ENCODE measurements at regions not wholly inside any gene's neighbourhood (a gene's known extent, or its start where the extent isn't known, plus 50 kb on each side); places are given as distances from the start of the nearest gene placed in this dataset.

DNA sequence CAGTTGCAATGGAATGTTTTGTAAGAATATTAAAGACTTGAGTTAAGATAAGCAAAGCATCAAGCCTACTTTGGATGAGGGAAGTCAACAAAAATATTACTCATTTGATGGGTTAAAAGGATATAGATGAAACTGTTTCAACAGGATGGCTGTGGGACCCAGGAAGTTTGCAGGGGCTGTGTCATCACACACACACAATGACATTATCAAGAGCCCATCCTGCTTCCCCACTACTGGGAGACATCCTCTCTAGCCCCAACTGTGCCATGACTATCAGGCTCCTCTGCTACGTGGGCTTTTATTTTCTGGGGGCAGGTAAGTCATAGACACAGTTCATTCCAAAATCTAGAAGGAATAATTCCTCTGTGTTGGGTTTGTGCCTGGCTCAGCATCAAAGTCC is 78.8 kb upstream of the PRSS1 start:
- H4K20me1 ChIP-seq (ENCODE audit: insufficient read depth): no peaks in the 10 kb centered on the region
- BruUV-seq (replicated peaks): no TSS peak
- CTCF ChIA-PET: interaction anchor here (0.6 to 2.6 kb wide), 2 partner anchors 14 to 112 kb away, joined by 3 to 17 read pairs; no protein-coding TSS in a partner anchor
- no peaks in the 10 kb centered on the region for H3K79me2 ChIP-seq (ENCODE audit: insufficient read depth, low read length)
- POLR2A ChIA-PET: no interaction called here
- H3K27me3 ChIP-seq (ENCODE audit: insufficient read depth, low read length): no peaks in the 10 kb centered on the region
- no peaks in the 10 kb centered on the region for H3K9me3 ChIP-seq (ENCODE audit: control insufficient read depth in 1 of 2, insufficient read depth in 1 of 2, low read depth in 1 of 2, low read length in 2 of 2)
- RAD21 ChIA-PET (ENCODE audit: low non-redundant PET in 1 of 2, low total read pairs in 2 of 2, uncharacterized antibody in 2 of 2, unreplicated experiment in 2 of 2): no interaction called here
- no peak overlapping the region for H3K27ac ChIP-seq (ENCODE audit: low read depth, low read length)
- no peak overlapping the region for H2AFZ ChIP-seq (ENCODE audit: low read depth, low read length, poor library complexity, severe bottlenecking)
- H3K9ac ChIP-seq (ENCODE audit: low read length): no peak overlapping the region
- TF ChIP-seq, protein P1, sequence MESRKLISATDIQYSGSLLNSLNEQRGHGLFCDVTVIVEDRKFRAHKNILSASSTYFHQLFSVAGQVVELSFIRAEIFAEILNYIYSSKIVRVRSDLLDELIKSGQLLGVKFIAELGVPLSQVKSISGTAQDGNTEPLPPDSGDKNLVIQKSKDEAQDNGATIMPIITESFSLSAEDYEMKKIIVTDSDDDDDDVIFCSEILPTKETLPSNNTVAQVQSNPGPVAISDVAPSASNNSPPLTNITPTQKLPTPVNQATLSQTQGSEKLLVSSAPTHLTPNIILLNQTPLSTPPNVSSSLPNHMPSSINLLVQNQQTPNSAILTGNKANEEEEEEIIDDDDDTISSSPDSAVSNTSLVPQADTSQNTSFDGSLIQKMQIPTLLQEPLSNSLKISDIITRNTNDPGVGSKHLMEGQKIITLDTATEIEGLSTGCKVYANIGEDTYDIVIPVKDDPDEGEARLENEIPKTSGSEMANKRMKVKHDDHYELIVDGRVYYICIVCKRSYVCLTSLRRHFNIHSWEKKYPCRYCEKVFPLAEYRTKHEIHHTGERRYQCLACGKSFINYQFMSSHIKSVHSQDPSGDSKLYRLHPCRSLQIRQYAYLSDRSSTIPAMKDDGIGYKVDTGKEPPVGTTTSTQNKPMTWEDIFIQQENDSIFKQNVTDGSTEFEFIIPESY (IDR thresholded peaks at IDR 0.05; ENCODE audit: extremely low read depth, insufficient replicate concordance, low read length): no peak
- TF ChIP-seq, protein P2, sequence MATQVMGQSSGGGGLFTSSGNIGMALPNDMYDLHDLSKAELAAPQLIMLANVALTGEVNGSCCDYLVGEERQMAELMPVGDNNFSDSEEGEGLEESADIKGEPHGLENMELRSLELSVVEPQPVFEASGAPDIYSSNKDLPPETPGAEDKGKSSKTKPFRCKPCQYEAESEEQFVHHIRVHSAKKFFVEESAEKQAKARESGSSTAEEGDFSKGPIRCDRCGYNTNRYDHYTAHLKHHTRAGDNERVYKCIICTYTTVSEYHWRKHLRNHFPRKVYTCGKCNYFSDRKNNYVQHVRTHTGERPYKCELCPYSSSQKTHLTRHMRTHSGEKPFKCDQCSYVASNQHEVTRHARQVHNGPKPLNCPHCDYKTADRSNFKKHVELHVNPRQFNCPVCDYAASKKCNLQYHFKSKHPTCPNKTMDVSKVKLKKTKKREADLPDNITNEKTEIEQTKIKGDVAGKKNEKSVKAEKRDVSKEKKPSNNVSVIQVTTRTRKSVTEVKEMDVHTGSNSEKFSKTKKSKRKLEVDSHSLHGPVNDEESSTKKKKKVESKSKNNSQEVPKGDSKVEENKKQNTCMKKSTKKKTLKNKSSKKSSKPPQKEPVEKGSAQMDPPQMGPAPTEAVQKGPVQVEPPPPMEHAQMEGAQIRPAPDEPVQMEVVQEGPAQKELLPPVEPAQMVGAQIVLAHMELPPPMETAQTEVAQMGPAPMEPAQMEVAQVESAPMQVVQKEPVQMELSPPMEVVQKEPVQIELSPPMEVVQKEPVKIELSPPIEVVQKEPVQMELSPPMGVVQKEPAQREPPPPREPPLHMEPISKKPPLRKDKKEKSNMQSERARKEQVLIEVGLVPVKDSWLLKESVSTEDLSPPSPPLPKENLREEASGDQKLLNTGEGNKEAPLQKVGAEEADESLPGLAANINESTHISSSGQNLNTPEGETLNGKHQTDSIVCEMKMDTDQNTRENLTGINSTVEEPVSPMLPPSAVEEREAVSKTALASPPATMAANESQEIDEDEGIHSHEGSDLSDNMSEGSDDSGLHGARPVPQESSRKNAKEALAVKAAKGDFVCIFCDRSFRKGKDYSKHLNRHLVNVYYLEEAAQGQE (IDR thresholded peaks at IDR 0.05; ENCODE audit: low read depth): no peak
- TF ChIP-seq EGR1 (IDR thresholded peaks at IDR 0.05; ENCODE audit: low read depth): no peak
- no peak for TF ChIP-seq SRF (IDR thresholded peaks at IDR 0.05; ENCODE audit: low read depth)
- TF ChIP-seq FOSL1 (IDR thresholded peaks at IDR 0.05; ENCODE audit: low read depth): no peak
- TF ChIP-seq POLR2A (IDR thresholded peaks at IDR 0.05; ENCODE audit: borderline replicate concordance, extremely low read depth, insufficient read depth, insufficient read length): no peak
- no peak for TF ChIP-seq EZH2 (IDR thresholded peaks at IDR 0.05)
- TF ChIP-seq SIN3A (IDR thresholded peaks at IDR 0.05; ENCODE audit: low read depth): no peak
- TF ChIP-seq, protein P3, sequence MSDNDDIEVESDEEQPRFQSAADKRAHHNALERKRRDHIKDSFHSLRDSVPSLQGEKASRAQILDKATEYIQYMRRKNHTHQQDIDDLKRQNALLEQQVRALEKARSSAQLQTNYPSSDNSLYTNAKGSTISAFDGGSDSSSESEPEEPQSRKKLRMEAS (IDR thresholded peaks at IDR 0.05): no peak
- no peak for TF ChIP-seq ZNF274 (IDR thresholded peaks at IDR 0.05; ENCODE audit: low read depth, low read length)
- TF ChIP-seq RAD21 (IDR thresholded peaks at IDR 0.05; ENCODE audit: low read depth): no peak
- TF ChIP-seq CEBPB (IDR thresholded peaks at IDR 0.05; ENCODE audit: low read depth): no peak
- TF ChIP-seq ZFX (IDR thresholded peaks at IDR 0.05): no peak
- TF ChIP-seq, protein P4, sequence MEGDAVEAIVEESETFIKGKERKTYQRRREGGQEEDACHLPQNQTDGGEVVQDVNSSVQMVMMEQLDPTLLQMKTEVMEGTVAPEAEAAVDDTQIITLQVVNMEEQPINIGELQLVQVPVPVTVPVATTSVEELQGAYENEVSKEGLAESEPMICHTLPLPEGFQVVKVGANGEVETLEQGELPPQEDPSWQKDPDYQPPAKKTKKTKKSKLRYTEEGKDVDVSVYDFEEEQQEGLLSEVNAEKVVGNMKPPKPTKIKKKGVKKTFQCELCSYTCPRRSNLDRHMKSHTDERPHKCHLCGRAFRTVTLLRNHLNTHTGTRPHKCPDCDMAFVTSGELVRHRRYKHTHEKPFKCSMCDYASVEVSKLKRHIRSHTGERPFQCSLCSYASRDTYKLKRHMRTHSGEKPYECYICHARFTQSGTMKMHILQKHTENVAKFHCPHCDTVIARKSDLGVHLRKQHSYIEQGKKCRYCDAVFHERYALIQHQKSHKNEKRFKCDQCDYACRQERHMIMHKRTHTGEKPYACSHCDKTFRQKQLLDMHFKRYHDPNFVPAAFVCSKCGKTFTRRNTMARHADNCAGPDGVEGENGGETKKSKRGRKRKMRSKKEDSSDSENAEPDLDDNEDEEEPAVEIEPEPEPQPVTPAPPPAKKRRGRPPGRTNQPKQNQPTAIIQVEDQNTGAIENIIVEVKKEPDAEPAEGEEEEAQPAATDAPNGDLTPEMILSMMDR (IDR thresholded peaks at IDR 0.05 in 2 of 3, conservative IDR thresholded peaks at IDR 0.05 in 1 of 3; ENCODE audit: borderline replicate concordance in 1 of 3, insufficient read depth in 1 of 3, low read depth in 2 of 3, low read length in 2 of 3): no peak
- no peak for TF ChIP-seq YY1 (IDR thresholded peaks at IDR 0.05; ENCODE audit: extremely low read depth, insufficient replicate concordance, low read depth, low read length)
- TF ChIP-seq, protein P5, sequence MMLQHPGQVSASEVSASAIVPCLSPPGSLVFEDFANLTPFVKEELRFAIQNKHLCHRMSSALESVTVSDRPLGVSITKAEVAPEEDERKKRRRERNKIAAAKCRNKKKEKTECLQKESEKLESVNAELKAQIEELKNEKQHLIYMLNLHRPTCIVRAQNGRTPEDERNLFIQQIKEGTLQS (IDR thresholded peaks at IDR 0.05): no peak
- intact Hi-C loops (cut with micrococcal nuclease): no loop called here
- ATAC-seq (no peak), DNase-seq (ENCODE audit: low read depth, low spot score) (no peak)
- H3K36me3 ChIP-seq (ENCODE audit: control insufficient read depth in 1 of 2, insufficient read depth in 2 of 2, low read length in 2 of 2): no peaks in the 10 kb centered on the region
- H3K4me2 ChIP-seq (ENCODE audit: low read length): no peak overlapping the region
- no peaks in the 10 kb centered on the region for H3K4me1 ChIP-seq (ENCODE audit: control insufficient read depth in 1 of 2, insufficient read depth in 2 of 2, low read length in 2 of 2)
- H3K4me3 ChIP-seq (replicated peaks in 1 of 2; ENCODE audit: low read depth in 1 of 2, low read length in 2 of 2): no peak overlapping the region
- no peaks in the 10 kb centered on the region for H3K9me2 ChIP-seq (ENCODE audit: insufficient read depth)

All from HCT116 (cell line).